Keratinocyte (primary cell): ENCODE measurements at regions not wholly inside any gene's neighbourhood (a gene's known extent, or its start where the extent isn't known, plus 50 kb on each side); places are given as distances from the start of the nearest gene placed in this dataset.
A peak's percentile ranks its signal among the peaks of the same experiment; 100 is the strongest.

Experiments used
- DNase-seq: peaks from one replicate; pipeline ENCODE4 v3.0.0-alpha.2; 2011; ENCODE audit warnings: low read depth, missing footprints, low spot score
- FAIRE-seq: peaks from 2 replicates; lab custom pipeline; 2011; peaks lifted over from hg19 to GRCh38; lab: Jason Lieb, UNC
- H2AFZ ChIP-seq: 2 replicates; pipeline ENCODE4 v1.6.0; 2012; ENCODE audit warnings: low read length, control low read depth, inconsistent platforms; ENCODE audit not compliant: control insufficient read depth
- H3K27ac ChIP-seq: 2 replicates; pipeline ENCODE4 v1.5.1; 2011; ENCODE audit warnings: low read length; ENCODE audit not compliant: control insufficient read depth, insufficient read depth
- H3K27me3 ChIP-seq: 3 replicates; pipeline ENCODE4 v1.6.0; 2011; ENCODE audit warnings: low read length; ENCODE audit not compliant: control insufficient read depth, insufficient read depth; ENCODE audit errors: extremely low read depth
- H3K36me3 ChIP-seq, 2 experiments: 2 replicates in 1 of 2; 3 replicates in 1 of 2; pipeline ENCODE4 v1.5.1; 2011; ENCODE audit warnings: low read length in 2 of 2, mild to moderate bottlenecking in 1 of 2; ENCODE audit not compliant: control insufficient read depth in 2 of 2, insufficient read depth in 2 of 2; ENCODE audit errors: extremely low read depth in 1 of 2
- H3K4me1 ChIP-seq: 3 replicates; pipeline ENCODE4 v1.5.1; 2011; ENCODE audit warnings: low read length; ENCODE audit not compliant: control insufficient read depth, insufficient read depth; ENCODE audit errors: extremely low read depth
- H3K4me2 ChIP-seq: 3 replicates; pipeline ENCODE4 v1.6.0; 2011; ENCODE audit warnings: low read depth, low read length; ENCODE audit not compliant: control insufficient read depth, insufficient read depth; ENCODE audit errors: extremely low read depth
- H3K4me3 ChIP-seq, 3 experiments: fragments of 200-600 bp in 1 of 3; sonication (generic) in 1 of 3; 2 replicates in 2 of 3; 3 replicates in 1 of 3; pipeline ENCODE4 v1.5.1; 2011 to 2016; ENCODE audit warnings: low read length in 3 of 3, mild to moderate bottlenecking in 3 of 3, control low read depth in 2 of 3, inconsistent platforms in 1 of 3, low read depth in 1 of 3, mixed read lengths in 1 of 3, mixed run types in 1 of 3, moderate library complexity in 1 of 3; ENCODE audit not compliant: control insufficient read depth in 2 of 3, insufficient read depth in 2 of 3; ENCODE audit errors: extremely low read depth in 1 of 3
- H3K79me2 ChIP-seq: 2 replicates; pipeline ENCODE4 v1.6.0; 2012; ENCODE audit warnings: low read length; ENCODE audit not compliant: control insufficient read depth, insufficient read depth
- H3K9ac ChIP-seq: 3 replicates; pipeline ENCODE4 v1.6.0; 2011; ENCODE audit warnings: low read length; ENCODE audit not compliant: control insufficient read depth, insufficient read depth; ENCODE audit errors: extremely low read depth
- H3K9me1 ChIP-seq: 3 replicates; pipeline ENCODE4 v1.6.0; 2011; ENCODE audit warnings: low read length; ENCODE audit not compliant: control insufficient read depth, insufficient read depth; ENCODE audit errors: extremely low read depth
- H3K9me3 ChIP-seq: 2 replicates; pipeline ENCODE4 v1.5.1; 2012; ENCODE audit warnings: low read depth, low read length; ENCODE audit not compliant: control insufficient read depth
- H4K20me1 ChIP-seq: 3 replicates; pipeline ENCODE4 v1.6.0; 2011; ENCODE audit warnings: low read length; ENCODE audit not compliant: control insufficient read depth, insufficient read depth; ENCODE audit errors: extremely low read depth
- CTCF ChIP-seq, 3 experiments: IDR thresholded peaks in 1 of 3; conservative IDR thresholded peaks in 1 of 3; optimal IDR thresholded peaks in 1 of 3; 2 replicates in 2 of 3; 3 replicates in 1 of 3; pipeline versions ENCODE3 to v1.5.1; 2011; ENCODE audit warnings: low read length in 3 of 3, mild to moderate bottlenecking in 3 of 3, moderate library complexity in 2 of 3, control low read depth in 1 of 3, inconsistent platforms in 1 of 3; ENCODE audit not compliant: insufficient read depth in 2 of 3; ENCODE audit errors: extremely low read depth in 1 of 3
- EZH2 ChIP-seq: IDR thresholded peaks from one replicate; pipeline ENCODE4 v1.6.1; 2012; ENCODE audit warnings: inconsistent platforms, mild to moderate bottlenecking, low read length, moderate library complexity
- dilution Hi-C: fragments of 300-500 bp; cut with MboI; formaldehyde crosslinking; loops from one replicate; pipeline ENCODE4 v1.7.0; 2020; ENCODE audit warnings: low sequenced_read_pairs; ENCODE audit not compliant: extremely low pct_ligation_motif_present

DNA sequence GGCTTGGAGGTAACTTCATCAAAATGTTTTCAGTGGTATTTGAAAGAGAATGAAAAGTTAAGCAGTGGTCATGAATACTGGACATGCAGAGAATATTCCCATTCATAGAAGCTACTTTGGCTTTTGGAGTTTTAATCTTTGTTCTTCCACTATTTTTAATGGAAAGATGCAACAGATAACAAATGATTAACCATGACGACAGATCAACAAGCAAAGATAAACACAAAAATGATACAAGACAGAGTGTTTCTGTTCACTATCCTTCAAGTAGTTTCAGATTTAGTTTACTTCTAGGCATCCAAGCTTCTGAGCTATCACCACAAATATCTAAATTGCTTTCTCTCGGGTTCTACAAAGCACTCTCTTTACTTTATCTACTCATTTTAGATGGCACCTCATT lies 1004.9 kb upstream of the ADGRL3 start:
- Histone ChIP-seq H4K20me1 (no peaks in the 10 kb centered on the region), H3K27ac (no peak overlapping the region), H3K36me3 (no peaks in the 10 kb centered on the region), H3K9me3 (no peaks in the 10 kb centered on the region), H2AFZ (no peak overlapping the region), H3K4me2 (no peak overlapping the region), H3K4me1 (no peaks in the 10 kb centered on the region), H3K9ac (no peak overlapping the region), H3K79me2 (no peaks in the 10 kb centered on the region), H3K9me1 (no peaks in the 10 kb centered on the region), H3K4me3 (no peak overlapping the region), H3K27me3 (no peaks in the 10 kb centered on the region)
- DNase-seq: no peak
- no peak for FAIRE-seq
- dilution Hi-C loops: no loop called here
- no peak for TF ChIP-seq CTCF (optimal IDR thresholded peaks at IDR 0.05 in 1 of 3, IDR thresholded peaks at IDR 0.05 in 1 of 3, conservative IDR thresholded peaks at IDR 0.05 in 1 of 3; ENCODE audit: extremely low read depth in 1 of 3, insufficient read depth in 2 of 3, low read length in 3 of 3)
- no peak for TF ChIP-seq EZH2

GRCh38 chr4:60201052-60201673 lies 999.0 kb upstream of the ADGRL3 start:
- H3K27me3 ChIP-seq: no peaks in the 10 kb centered on the region
- no peak overlapping the region for H2AFZ ChIP-seq
- H3K9me3 ChIP-seq: no peaks in the 10 kb centered on the region
- DNase-seq: no peak
- H3K4me3 ChIP-seq: no peak overlapping the region
- no peaks in the 10 kb centered on the region for H3K9me1 ChIP-seq
- H3K4me1 ChIP-seq: no peaks in the 10 kb centered on the region
- FAIRE-seq: peak; percentile 77
- no peak overlapping the region for H3K4me2 ChIP-seq
- peak; percentile 62 to 85 (median 71) for TF ChIP-seq CTCF (optimal IDR thresholded peaks at IDR 0.05 in 1 of 3, IDR thresholded peaks at IDR 0.05 in 1 of 3, conservative IDR thresholded peaks at IDR 0.05 in 1 of 3; ENCODE audit: extremely low read depth in 1 of 3, insufficient read depth in 2 of 3, low read length in 3 of 3)
- TF ChIP-seq EZH2: no peak
- no peaks in the 10 kb centered on the region for H3K79me2 ChIP-seq
- no peaks in the 10 kb centered on the region for H4K20me1 ChIP-seq
- H3K27ac ChIP-seq: no peak overlapping the region
- dilution Hi-C loops: no loop called here
- H3K9ac ChIP-seq: no peak overlapping the region
- H3K36me3 ChIP-seq: no peaks in the 10 kb centered on the region
